IPS DF 6.9 (cell line): ENCODE measurements at regions not wholly inside any gene's neighbourhood (a gene's known extent, or its start where the extent isn't known, plus 50 kb on each side); places are given as distances from the start of the nearest gene placed in this dataset.

Experiments used
- DNase-seq: peaks from one replicate; pipeline ENCODE4 v3.0.0-alpha.2; 2013; ENCODE audit warnings: low read depth, low spot score
- H3K27ac ChIP-seq: one replicate; pipeline ENCODE4 v1.5.1; 2013; ENCODE audit warnings: low read length, control low read depth
- H3K27me3 ChIP-seq: 2 replicates; pipeline ENCODE4 v1.6.1; 2013; ENCODE audit warnings: mild to moderate bottlenecking, low read length; ENCODE audit not compliant: control insufficient read depth, insufficient read depth
- H3K36me3 ChIP-seq: 2 replicates; pipeline ENCODE4 v1.6.1; 2013; ENCODE audit warnings: low read length; ENCODE audit not compliant: control insufficient read depth, insufficient read depth
- H3K4me1 ChIP-seq: 2 replicates; pipeline ENCODE4 v1.6.1; 2013; ENCODE audit warnings: low read length; ENCODE audit not compliant: control insufficient read depth, insufficient read depth
- H3K4me3 ChIP-seq: 2 replicates; pipeline ENCODE4 v1.5.1; 2013; ENCODE audit warnings: mild to moderate bottlenecking, low read length
- H3K9me3 ChIP-seq: 2 replicates; pipeline ENCODE4 v1.6.1; 2013; ENCODE audit warnings: low read length, inconsistent platforms; ENCODE audit not compliant: control insufficient read depth, insufficient read depth
- WGBS: extraction: QIAGEN DNeasy Blood & Tissue Kit; methylation state at CpG from one replicate; pipeline ENCODE4 v1.1.7; 2013; ENCODE audit warnings: mixed read lengths, missing lambda C conversion rate; ENCODE audit not compliant: insufficient read length, insufficient coverage; 5-methylcytosine and 5-hydroxymethylcytosine counted together

DNA sequence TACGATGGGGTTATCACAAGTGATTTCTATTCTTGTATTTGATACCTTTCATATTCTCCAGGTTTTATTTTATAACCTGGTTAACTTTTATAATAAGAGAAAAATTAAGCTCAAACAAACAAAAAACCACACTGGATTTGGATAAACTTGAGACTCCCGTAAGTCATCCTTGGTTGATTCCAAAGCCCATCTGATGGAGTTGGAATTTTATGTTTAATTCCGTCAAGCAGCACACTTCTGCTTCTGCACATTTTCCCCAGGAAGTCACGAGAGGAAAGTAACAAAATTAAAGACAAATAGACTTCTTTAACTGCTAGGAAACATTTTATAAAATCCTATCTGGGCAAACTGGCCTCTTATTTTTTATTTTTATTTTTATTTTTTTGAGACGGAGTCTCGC lies 207.9 kb downstream of the NXNL2 start:
- H3K9me3 ChIP-seq, result no peaks in the 10 kb centered on the region
- WGBS, result no CpG with 5 or more reads among the region's 6 CpGs

DNA sequence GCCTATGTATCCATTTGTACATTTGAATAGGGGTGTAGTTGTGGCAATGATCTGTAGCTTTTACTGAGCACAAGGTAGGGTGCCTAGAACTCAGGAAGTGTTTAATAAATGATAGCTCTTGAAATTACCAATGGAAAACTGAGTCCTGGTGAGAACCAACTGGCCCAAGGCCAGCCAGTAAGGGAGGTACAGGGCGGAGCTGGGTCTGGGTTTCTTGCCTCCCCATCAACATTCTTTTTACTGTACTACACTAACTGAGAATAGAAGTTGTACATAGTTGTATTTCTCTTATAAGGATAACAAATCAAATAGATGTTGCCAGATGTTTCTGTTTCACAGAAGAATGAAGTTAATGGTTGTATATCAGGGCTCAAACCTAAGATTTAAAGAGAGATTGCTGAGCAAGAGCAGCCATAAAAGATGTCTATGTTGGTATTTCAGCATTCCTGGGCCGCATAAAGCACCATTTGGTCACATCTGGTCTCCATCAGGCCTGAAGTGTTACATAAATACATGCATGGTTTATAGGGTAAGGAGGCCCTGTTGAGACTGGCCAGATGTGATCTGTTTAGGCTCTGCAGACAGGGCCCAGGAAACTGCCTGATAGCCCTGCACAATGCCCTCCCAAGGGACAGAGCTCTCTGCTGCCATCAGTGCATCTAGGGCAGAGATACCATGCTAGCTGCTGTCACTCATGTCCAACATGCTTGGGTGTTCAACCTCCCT lies 210.5 kb downstream of the NXNL2 start:
- Histone ChIP-seq H3K36me3 (no peaks in the 10 kb centered on the region), H3K4me3 (no peak overlapping the region), H3K9me3 (no peaks in the 10 kb centered on the region), H3K27ac (no peak overlapping the region), H3K4me1 (peaks cover 4% of the 10 kb centered on the region; the same call in 1 of the 2 replicates), H3K27me3 (no peaks in the 10 kb centered on the region)
- DNase-seq, result no peak
- WGBS, result no CpG with 5 or more reads among the region's 2 CpGs

More for the DNA sequence above, 207.9 kb downstream of the NXNL2 start:
- Histone ChIP-seq H3K36me3 (no peaks in the 10 kb centered on the region), H3K4me1 (peaks cover 3% of the 10 kb centered on the region; the same call in 1 of the 2 replicates), H3K27me3 (no peaks in the 10 kb centered on the region), H3K4me3 (no peak overlapping the region), H3K27ac (no peak overlapping the region)
- DNase-seq, result no peak

DNA sequence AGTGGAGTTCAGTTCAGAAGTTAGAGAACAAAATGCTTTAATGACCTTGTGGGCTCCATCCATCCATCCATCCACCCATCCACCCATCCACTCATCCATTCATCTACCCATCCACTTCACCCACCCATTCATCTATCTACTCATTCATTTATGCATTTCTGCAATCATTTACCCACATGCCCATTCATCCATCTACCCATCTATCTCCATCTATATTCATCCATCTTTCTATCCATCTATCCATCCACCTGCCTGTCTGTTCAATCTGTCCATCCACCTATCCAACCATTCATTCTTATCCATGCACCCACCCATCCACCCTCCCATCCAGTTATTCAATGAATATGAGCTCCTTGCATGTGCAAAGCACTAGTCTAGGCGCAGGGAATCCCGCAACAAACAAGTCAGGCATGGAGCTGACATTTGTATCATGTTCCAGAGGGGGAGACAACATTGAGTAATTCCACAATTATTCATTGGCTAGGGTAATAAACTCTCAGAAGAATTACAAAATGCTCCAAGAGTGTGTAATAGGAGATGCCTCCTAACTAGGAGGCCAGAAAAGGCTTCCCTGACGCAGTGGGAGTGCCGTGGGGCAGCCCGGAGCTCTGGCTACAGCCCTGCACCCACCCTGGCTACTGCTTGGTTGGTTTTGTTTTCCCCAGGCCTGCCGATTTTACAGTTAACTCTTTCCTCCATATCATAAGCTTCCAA lies 211.2 kb downstream of the NXNL2 start:
- no peak for DNase-seq
- H3K27me3 ChIP-seq, result no peaks in the 10 kb centered on the region
- H3K9me3 ChIP-seq, result no peaks in the 10 kb centered on the region
- no peaks in the 10 kb centered on the region for H3K36me3 ChIP-seq
- peaks cover 4% of the 10 kb centered on the region; the same call in 1 of the 2 replicates for H3K4me1 ChIP-seq
- no CpG with 5 or more reads among the region's 6 CpGs for WGBS
- no peak overlapping the region for H3K4me3 ChIP-seq
- no peak overlapping the region for H3K27ac ChIP-seq

DNA sequence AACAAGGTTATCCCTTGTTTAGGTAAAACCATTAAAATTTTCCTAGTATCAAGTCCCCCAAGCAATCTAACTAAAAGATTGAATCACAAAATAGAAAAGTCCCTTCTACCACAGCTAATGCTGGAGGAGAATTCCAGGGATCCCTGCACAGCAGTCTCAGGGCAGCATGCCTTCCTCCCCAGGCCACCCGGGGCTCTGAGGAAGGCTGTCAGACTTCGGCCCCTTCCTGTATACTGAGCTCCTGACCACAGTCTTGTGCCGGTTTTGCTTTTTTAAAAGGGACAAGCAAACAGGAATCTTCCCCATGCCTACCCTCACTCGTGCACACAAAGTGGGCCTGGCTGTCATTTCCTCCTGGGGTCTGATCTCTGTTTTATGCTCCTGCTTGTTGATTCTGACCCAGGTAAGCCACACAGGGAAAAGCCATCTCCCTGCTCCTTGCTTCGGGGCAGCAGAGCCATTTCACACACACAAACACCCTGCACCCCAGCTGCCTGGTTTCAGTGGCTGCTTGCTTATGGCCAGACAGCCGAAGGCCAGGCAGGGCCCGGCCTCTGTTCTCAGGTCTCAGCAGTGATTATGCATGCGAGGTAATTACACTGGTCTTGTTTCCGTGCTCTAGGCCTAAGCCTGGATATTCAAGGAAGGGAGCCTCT lies 211.9 kb downstream of the NXNL2 start:
- WGBS, result no CpG with 5 or more reads among the region's 9 CpGs
- Histone ChIP-seq H3K4me1 (peaks cover 4% of the 10 kb centered on the region; the same call in 1 of the 2 replicates), H3K27me3 (no peaks in the 10 kb centered on the region), H3K4me3 (no peak overlapping the region), H3K36me3 (no peaks in the 10 kb centered on the region), H3K27ac (no peak overlapping the region), H3K9me3 (no peaks in the 10 kb centered on the region)
- DNase-seq, result no peak

DNA sequence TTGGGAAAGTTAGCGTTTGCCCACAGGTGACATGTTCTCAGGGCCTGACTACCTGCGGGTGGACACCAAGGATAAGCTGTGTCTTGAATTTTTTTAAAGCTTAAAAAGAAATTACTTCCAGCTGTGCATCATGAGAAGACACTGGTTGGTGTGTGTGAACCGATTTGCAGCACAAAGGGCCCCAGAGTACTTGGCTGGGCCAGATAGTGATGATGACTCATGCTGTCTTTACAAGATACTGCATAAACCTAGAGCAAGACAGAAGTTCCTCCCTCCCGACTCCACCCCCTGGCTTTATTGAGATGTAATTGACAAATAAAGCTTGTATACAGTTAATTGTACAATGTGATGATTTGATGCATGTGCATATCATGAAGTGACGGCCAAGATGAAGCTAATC lies 212.8 kb downstream of the NXNL2 start:
- Histone ChIP-seq H3K36me3 (no peaks in the 10 kb centered on the region), H3K4me1 (peaks cover 4% of the 10 kb centered on the region; the same call in 1 of the 2 replicates), H3K27ac (no peak overlapping the region), H3K9me3 (no peaks in the 10 kb centered on the region), H3K27me3 (no peaks in the 10 kb centered on the region), H3K4me3 (no peak overlapping the region)
- no peak for DNase-seq
- no CpG with 5 or more reads among the region's 5 CpGs for WGBS

DNA sequence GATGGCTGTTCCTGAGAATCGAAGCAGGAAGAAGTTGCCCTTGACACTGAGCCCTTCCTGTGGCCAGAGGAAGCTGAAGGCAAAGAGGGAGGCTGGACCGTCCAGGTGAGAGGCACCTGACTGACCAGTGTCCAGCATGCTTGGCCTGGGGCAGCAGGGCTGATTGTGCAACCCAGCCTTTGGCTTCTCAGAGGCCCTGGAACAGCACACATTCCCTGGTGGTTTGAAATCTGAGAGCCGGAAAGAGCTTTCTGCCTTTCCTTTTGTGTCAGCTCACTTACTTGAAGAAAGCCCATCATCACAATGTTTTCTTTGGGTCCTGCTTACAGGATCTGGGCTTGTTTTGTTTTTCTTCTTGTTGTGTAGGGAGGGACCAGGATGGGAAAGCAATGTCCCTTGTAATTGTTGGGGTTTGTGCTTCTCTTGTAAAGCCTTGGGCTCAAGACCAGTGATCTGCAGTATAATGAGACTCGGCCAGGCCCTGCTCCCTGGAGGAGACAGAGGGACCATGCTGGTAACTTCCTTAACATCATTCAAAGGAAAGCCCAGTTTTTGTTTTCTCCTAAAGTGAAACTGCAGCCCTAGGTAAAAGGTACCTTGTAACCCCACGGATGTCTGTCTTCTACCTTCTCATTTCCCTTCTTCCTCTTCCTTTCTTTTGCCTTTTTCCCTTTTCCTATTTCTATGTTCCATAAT lies 213.7 kb downstream of the NXNL2 start:
- DNase-seq, result no peak
- no peaks in the 10 kb centered on the region for H3K27me3 ChIP-seq
- no peaks in the 10 kb centered on the region for H3K9me3 ChIP-seq
- WGBS, result no CpG with 5 or more reads among the region's 5 CpGs
- H3K4me1 ChIP-seq, result peaks cover 4% of the 10 kb centered on the region; the same call in 1 of the 2 replicates
- no peak overlapping the region for H3K4me3 ChIP-seq
- no peaks in the 10 kb centered on the region for H3K36me3 ChIP-seq
- H3K27ac ChIP-seq, result no peak overlapping the region

DNA sequence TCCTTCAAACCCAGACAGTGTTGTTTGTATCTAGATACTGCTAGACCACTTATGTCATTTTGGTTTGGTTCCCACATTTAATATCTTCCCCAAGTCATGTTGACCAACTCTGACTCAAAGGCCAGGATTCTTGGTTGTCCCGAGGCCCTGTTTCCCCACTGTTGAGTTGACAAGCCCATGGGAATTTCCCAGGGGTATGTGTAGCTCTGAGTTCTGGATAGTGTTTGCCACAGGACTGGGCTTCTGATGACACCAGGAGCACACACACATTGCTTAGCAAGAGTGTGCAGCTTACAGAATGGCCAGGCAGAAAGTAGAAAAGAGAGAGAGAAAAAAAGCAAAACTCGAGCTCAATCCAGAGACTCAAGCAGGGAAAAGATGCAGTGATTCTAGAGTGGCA lies 214.4 kb downstream of the NXNL2 start:
- no CpG with 5 or more reads among the region's 2 CpGs for WGBS
- H3K4me1 ChIP-seq, result peaks cover 4% of the 10 kb centered on the region; the same call in 1 of the 2 replicates
- no peak overlapping the region for H3K27ac ChIP-seq
- H3K9me3 ChIP-seq, result no peaks in the 10 kb centered on the region
- no peak overlapping the region for H3K4me3 ChIP-seq
- H3K27me3 ChIP-seq, result no peaks in the 10 kb centered on the region
- no peaks in the 10 kb centered on the region for H3K36me3 ChIP-seq
- no peak for DNase-seq

DNA sequence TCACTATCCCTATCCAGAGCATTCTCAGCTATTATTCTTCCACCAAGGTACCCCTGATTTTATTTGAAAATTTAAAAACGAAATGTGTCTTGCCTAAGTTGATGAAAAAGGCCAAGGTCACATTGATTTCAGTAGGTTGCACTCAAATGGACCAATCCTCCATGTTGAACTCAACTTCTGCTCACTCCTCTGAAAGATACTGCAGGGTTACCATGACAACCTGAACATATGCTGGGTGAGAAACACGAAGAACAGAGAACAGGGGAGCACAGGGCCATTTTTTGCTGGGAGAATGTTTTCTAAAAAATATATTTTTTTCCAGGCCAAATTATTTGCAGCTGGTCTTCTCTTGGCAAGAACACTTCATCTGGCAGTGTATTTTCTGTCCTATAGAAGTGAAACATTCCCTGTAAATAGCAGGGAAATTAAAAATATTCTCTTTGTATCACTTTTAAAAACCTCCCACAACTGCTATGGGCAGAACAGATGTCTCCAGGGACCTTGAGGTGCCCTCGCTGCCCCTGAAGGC lies 215.9 kb downstream of the NXNL2 start:
- H3K27ac ChIP-seq, result no peak overlapping the region
- peaks cover 4% of the 10 kb centered on the region; the same call in 1 of the 2 replicates for H3K4me1 ChIP-seq
- no peaks in the 10 kb centered on the region for H3K36me3 ChIP-seq
- WGBS, result no CpG with 5 or more reads among the region's 3 CpGs
- no peaks in the 10 kb centered on the region for H3K9me3 ChIP-seq
- no peak for DNase-seq
- H3K4me3 ChIP-seq, result no peak overlapping the region
- H3K27me3 ChIP-seq, result no peaks in the 10 kb centered on the region

DNA sequence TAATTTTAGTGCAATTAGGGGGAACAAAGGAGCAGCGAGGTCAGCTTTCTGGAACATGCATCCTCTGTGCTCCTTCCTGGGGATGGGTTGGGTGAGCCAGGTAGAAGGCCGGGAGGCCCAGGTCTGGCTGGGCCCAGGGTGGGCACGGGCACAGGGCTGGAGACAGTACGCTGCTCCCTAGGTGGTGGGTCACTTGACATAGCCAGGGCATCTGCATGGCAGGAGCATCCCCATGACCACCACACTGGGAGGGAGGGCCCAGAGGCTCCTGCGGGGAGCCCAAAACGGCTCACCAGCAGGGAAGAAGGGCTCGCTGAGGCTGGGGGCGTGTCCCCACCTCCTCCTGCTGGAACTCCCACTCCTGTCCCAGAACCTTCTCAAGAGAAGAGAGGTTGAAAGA lies 216.8 kb downstream of the NXNL2 start:
- Histone ChIP-seq H3K9me3 (no peaks in the 10 kb centered on the region), H3K36me3 (no peaks in the 10 kb centered on the region), H3K27ac (no peak overlapping the region), H3K27me3 (no peaks in the 10 kb centered on the region), H3K4me3 (no peak overlapping the region), H3K4me1 (peaks cover 4% of the 10 kb centered on the region; the same call in 1 of the 2 replicates)
- DNase-seq, result no peak
- no CpG with 5 or more reads among the region's 8 CpGs for WGBS
